HepG2 (cell line): ENCODE measurements at regions not wholly inside any gene's neighbourhood (a gene's known extent, or its start where the extent isn't known, plus 50 kb on each side); places are given as distances from the start of the nearest gene placed in this dataset.

ENCODE experiments used
- ATAC-seq: fragments of 200-7000 bp; cut with Tn5 transposase; 3 replicates; pipeline ENCODE4 v1.9.1; 2020; ENCODE audit warnings: mild to moderate bottlenecking, moderate library complexity
- BruUV-seq: library from RNA; stranded (reverse); fragments of 400-500 nt; replicated peaks from 2 replicates; lab custom pipeline; 2021; lab: Mats Ljungman, UMichigan
- CTCF ChIA-PET: fragments of 300-600 bp; formaldehyde crosslinking; extraction: SDS; loops from one replicate; lab custom pipeline; 2021; ENCODE audit warnings: low total read pairs, inconsistent platforms, low intra/inter-chr PET ratio; lab: Yijun Ruan, JAX
- POLR2A ChIA-PET: fragments of 350-600 bp; sonication (Branson Sonifier 250); formaldehyde crosslinking; loops from one replicate; lab custom pipeline; 2020; ENCODE audit warnings: antibody characterized with exemption, inconsistent platforms; lab: Yijun Ruan, JAX
- DNase-seq: peaks from one replicate; pipeline ENCODE4 v3.0.0-alpha.2; 2015; ENCODE audit warnings: low spot score
- FAIRE-seq: peaks from 3 replicates; lab custom pipeline; 2011; peaks lifted over from hg19 to GRCh38; lab: Jason Lieb, UNC
- H2AFZ ChIP-seq: one replicate; pipeline ENCODE4 v1.6.1; 2011; ENCODE audit warnings: low read length, inconsistent platforms
- H3K27ac ChIP-seq: fragments of 300-600 bp; 3 replicates; pipeline ENCODE4 v1.8.0; 2011; ENCODE audit warnings: mixed run types, mild to moderate bottlenecking, mixed read lengths, low read length, inconsistent platforms; ENCODE audit not compliant: insufficient read depth; ENCODE audit errors: extremely low read length
- H3K27me3 ChIP-seq, 2 experiments: fragments of 200-600 bp in 1 of 2; 2 replicates in 1 of 2; 3 replicates in 1 of 2; pipeline versions ENCODE4 v1.6.0 to v1.8.0; 2011; ENCODE audit warnings: low read length in 2 of 2, mild to moderate bottlenecking in 2 of 2, moderate library complexity in 2 of 2, inconsistent platforms in 1 of 2; ENCODE audit not compliant: insufficient read depth in 2 of 2, control insufficient read depth in 1 of 2
- H3K36me3 ChIP-seq, 2 experiments: fragments of 200-600 bp in 1 of 2; replicated peaks in 1 of 2; 2 replicates in 1 of 2; 3 replicates in 1 of 2; pipeline versions ENCODE4 v1.5.1 to v1.8.0; 2011; ENCODE audit warnings: low read length in 2 of 2, inconsistent platforms in 1 of 2; ENCODE audit not compliant: insufficient read depth in 2 of 2, control insufficient read depth in 1 of 2
- H3K4me1 ChIP-seq: 2 replicates; pipeline ENCODE4 v1.5.1; 2012; ENCODE audit warnings: low read length, inconsistent platforms; ENCODE audit not compliant: insufficient read depth
- H3K4me2 ChIP-seq: 2 replicates; pipeline ENCODE4 v1.6.0; 2011; ENCODE audit warnings: low read depth, low read length, inconsistent platforms
- H3K4me3 ChIP-seq, 3 experiments: fragments of 200-600 bp in 1 of 3; sonication (generic), shearing (Covaris generic) in 1 of 3; replicated peaks in 1 of 3; 2 replicates each; pipeline ENCODE4 v1.5.1; 2011 to 2016; ENCODE audit warnings: low read length in 3 of 3, inconsistent platforms in 2 of 3, low read depth in 2 of 3, mild to moderate bottlenecking in 2 of 3, control low read depth in 1 of 3, mixed read lengths in 1 of 3; ENCODE audit not compliant: insufficient read depth in 1 of 3
- H3K79me2 ChIP-seq: one replicate; pipeline ENCODE4 v1.6.1; 2011; ENCODE audit warnings: low read length, inconsistent platforms; ENCODE audit not compliant: insufficient read depth
- H3K9ac ChIP-seq: 2 replicates; pipeline ENCODE4 v1.6.0; 2011; ENCODE audit warnings: mild to moderate bottlenecking, low read depth, low read length, inconsistent platforms; ENCODE audit not compliant: insufficient read depth
- H3K9me3 ChIP-seq: 2 replicates; pipeline ENCODE4 v1.5.1; 2012; ENCODE audit warnings: mild to moderate bottlenecking, low read length
- H4K20me1 ChIP-seq: 2 replicates; pipeline ENCODE4 v1.6.0; 2011; ENCODE audit warnings: inconsistent platforms, mild to moderate bottlenecking, low read length, moderate library complexity; ENCODE audit not compliant: insufficient read depth
- FOXP1 ChIP-seq, 2 experiments: fragments of 450-650 bp in 1 of 2; IDR thresholded peaks; 2 replicates each; pipeline ENCODE4 v1.6.1; 2017 to 2018; ENCODE audit warnings: antibody characterized with exemption in 1 of 2
- HCFC1 ChIP-seq: fragments of 150-350 bp; IDR thresholded peaks from 2 replicates; pipeline ENCODE4 v1.6.1; 2014; ENCODE audit warnings: low read depth, low read length
- HNRNPH1 ChIP-seq: fragments of 200-400 bp; formaldehyde crosslinking; optimal IDR thresholded peaks from 2 replicates; pipeline ENCODE3; 2017; ENCODE audit warnings: mild to moderate bottlenecking, low read depth, low read length
- SAFB2 ChIP-seq: sonication (generic); formaldehyde crosslinking; IDR thresholded peaks from 2 replicates; pipeline ENCODE4 v1.5.1; 2020; ENCODE audit warnings: missing genetic modification reagents, low read depth, mild to moderate bottlenecking, borderline replicate concordance
- WIZ ChIP-seq: sonication (generic); formaldehyde crosslinking; IDR thresholded peaks from 2 replicates; pipeline ENCODE4 v1.5.1; 2020; ENCODE audit warnings: mild to moderate bottlenecking, missing genetic modification reagents
- ZMYM4 ChIP-seq: sonication (generic); formaldehyde crosslinking; IDR thresholded peaks from 2 replicates; pipeline ENCODE4 v1.8.1; 2023; ENCODE audit warnings: mild to moderate bottlenecking, missing genetic modification reagents
- ZNF136 ChIP-seq: sonication (generic); formaldehyde crosslinking; IDR thresholded peaks from 2 replicates; pipeline ENCODE4 v1.8.1; 2022; ENCODE audit warnings: low read depth, mild to moderate bottlenecking, moderate library complexity, missing genetic modification reagents
- ZNF883 ChIP-seq: sonication (generic); formaldehyde crosslinking; IDR thresholded peaks from 2 replicates; pipeline ENCODE4 v1.5.1; 2020; ENCODE audit warnings: mild to moderate bottlenecking, missing genetic modification reagents; ENCODE audit errors: not compliant biosample characterization
- ZSCAN20 ChIP-seq: sonication (generic); formaldehyde crosslinking; IDR thresholded peaks from 2 replicates; pipeline ENCODE4 v1.4.0; 2020; ENCODE audit warnings: missing genetic modification reagents, mild to moderate bottlenecking, borderline replicate concordance
- ZSCAN30 ChIP-seq: sonication (generic); formaldehyde crosslinking; IDR thresholded peaks from 2 replicates; pipeline ENCODE4 v1.5.0; 2020; ENCODE audit warnings: mild to moderate bottlenecking, missing genetic modification reagents
- WGBS: methylation state at CpG from one replicate; pipeline ENCODE4 v1.1.6; 2017; ENCODE audit warnings: low lambda C conversion rate; 5-methylcytosine and 5-hydroxymethylcytosine counted together
- in situ Hi-C: cut with HindIII; loops from 2 replicates; pipeline ENCODE4 v1.10.0; 2017; ENCODE audit warnings: low pct_unique_long_range_greater_than_20kb; ENCODE audit not compliant: extremely low pct_ligation_motif_present
- intact Hi-C: fragments of 100-400 bp; cut with micrococcal nuclease; formaldehyde crosslinking; loops from one replicate; pipeline ENCODE4 v1.10.0; 2022; ENCODE audit not compliant: unreplicated experiment
- TF ChIP-seq, protein P1 (sequence below): sonication (generic); formaldehyde crosslinking; conservative IDR thresholded peaks from 2 replicates; pipeline ENCODE4 v1.4.0; 2020; ENCODE audit warnings: missing genetic modification reagents
- TF ChIP-seq, protein P2 (sequence below): sonication (generic); formaldehyde crosslinking; conservative IDR thresholded peaks from 2 replicates; pipeline ENCODE4 v1.4.0; 2020; ENCODE audit warnings: mild to moderate bottlenecking, missing genetic modification reagents, moderate library complexity

DNA sequence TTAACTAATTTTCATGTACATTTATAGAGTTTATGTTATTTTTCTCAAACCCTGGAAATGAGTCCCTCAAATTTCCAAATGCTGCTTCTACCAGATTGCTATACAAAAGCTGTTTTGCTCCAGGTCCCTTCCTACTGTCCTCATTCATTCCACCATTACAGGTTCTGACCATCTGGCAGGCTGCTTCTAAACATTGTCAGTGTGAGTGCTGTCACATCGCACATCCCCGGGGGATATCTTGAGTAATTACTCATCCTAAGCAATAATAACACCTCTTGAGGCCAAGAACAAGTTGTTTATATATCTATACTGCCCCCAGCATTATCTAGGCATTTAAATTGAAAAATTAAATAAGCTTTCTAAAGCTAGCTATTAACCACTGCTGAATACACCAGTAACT lies 1675.3 kb upstream of the CDH6 start:
- Histone ChIP-seq H3K79me2 (no peaks in the 10 kb centered on the region), H3K36me3 (no peaks in the 10 kb centered on the region), H3K4me2 (no peak overlapping the region), H3K27ac (no peak overlapping the region), H3K27me3 (no peaks in the 10 kb centered on the region), H3K4me3 (no peak overlapping the region), H2AFZ (no peak overlapping the region), H3K9me3 (peaks cover 7% of the 10 kb centered on the region; the same call in 1 of the 2 replicates), H4K20me1 (no peaks in the 10 kb centered on the region), H3K4me1 (no peaks in the 10 kb centered on the region), H3K9ac (no peak overlapping the region)
- WGBS: 0% methylated on average over 2 of the region's 2 CpGs
- ChIA-PET CTCF (no interaction called here), POLR2A (no interaction called here)
- no TSS peak for BruUV-seq
- FAIRE-seq (no peak), DNase-seq (no peak), ATAC-seq (no peak)
- in situ Hi-C loops: no loop called here
- intact Hi-C loops: no loop called here
- TF ChIP-seq ZSCAN20 (CRISPR knock-in tag) (no peak), HNRNPH1 (no peak), ZNF136 (CRISPR knock-in tag) (no peak), ZSCAN30 (CRISPR knock-in tag) (no peak), HCFC1 (no peak), FOXP1 (IDR thresholded peaks at IDR 0.05) (no peak), FOXP1 (CRISPR knock-in tag; IDR thresholded peaks at IDR 0.05) (no peak), ZMYM4 (CRISPR knock-in tag) (no peak), SAFB2 (CRISPR knock-in tag) (no peak), ZNF883 (no peak), WIZ (CRISPR knock-in tag) (no peak)
- TF ChIP-seq, protein P1, sequence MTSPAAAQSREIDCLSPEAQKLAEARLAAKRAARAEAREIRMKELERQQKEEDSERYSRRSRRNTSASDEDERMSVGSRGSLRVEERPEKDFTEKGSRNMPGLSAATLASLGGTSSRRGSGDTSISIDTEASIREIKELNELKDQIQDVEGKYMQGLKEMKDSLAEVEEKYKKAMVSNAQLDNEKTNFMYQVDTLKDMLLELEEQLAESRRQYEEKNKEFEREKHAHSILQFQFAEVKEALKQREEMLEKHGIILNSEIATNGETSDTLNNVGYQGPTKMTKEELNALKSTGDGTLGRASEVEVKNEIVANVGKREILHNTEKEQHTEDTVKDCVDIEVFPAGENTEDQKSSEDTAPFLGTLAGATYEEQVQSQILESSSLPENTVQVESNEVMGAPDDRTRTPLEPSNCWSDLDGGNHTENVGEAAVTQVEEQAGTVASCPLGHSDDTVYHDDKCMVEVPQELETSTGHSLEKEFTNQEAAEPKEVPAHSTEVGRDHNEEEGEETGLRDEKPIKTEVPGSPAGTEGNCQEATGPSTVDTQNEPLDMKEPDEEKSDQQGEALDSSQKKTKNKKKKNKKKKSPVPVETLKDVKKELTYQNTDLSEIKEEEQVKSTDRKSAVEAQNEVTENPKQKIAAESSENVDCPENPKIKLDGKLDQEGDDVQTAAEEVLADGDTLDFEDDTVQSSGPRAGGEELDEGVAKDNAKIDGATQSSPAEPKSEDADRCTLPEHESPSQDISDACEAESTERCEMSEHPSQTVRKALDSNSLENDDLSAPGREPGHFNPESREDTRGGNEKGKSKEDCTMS (CRISPR knock-in tag): no peak
- TF ChIP-seq, protein P2, sequence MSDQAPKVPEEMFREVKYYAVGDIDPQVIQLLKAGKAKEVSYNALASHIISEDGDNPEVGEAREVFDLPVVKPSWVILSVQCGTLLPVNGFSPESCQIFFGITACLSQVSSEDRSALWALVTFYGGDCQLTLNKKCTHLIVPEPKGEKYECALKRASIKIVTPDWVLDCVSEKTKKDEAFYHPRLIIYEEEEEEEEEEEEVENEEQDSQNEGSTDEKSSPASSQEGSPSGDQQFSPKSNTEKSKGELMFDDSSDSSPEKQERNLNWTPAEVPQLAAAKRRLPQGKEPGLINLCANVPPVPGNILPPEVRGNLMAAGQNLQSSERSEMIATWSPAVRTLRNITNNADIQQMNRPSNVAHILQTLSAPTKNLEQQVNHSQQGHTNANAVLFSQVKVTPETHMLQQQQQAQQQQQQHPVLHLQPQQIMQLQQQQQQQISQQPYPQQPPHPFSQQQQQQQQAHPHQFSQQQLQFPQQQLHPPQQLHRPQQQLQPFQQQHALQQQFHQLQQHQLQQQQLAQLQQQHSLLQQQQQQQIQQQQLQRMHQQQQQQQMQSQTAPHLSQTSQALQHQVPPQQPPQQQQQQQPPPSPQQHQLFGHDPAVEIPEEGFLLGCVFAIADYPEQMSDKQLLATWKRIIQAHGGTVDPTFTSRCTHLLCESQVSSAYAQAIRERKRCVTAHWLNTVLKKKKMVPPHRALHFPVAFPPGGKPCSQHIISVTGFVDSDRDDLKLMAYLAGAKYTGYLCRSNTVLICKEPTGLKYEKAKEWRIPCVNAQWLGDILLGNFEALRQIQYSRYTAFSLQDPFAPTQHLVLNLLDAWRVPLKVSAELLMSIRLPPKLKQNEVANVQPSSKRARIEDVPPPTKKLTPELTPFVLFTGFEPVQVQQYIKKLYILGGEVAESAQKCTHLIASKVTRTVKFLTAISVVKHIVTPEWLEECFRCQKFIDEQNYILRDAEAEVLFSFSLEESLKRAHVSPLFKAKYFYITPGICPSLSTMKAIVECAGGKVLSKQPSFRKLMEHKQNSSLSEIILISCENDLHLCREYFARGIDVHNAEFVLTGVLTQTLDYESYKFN (CRISPR knock-in tag): no peak
